Limb (tissue), 2 donors: ENCODE measurements at regions not wholly inside any gene's neighbourhood (a gene's known extent, or its start where the extent isn't known, plus 50 kb on each side); places are given as distances from the start of the nearest gene placed in this dataset.
"Not testable (repeated sequence)": the region's sequence is repeated elsewhere in the genome, so short reads cannot be mapped to it uniquely, and the experiment has no call there.

ENCODE experiments used
- DNase-seq, 2 donors: peaks; one replicate each; pipeline ENCODE4 v3.0.0-alpha.2; 2016; ENCODE audit errors: extremely low spot score in 2 of 2

GRCh38 chrX:87941841-87942240 lies 424.2 kb downstream of the KLHL4 start:
- no peak for DNase-seq

DNA sequence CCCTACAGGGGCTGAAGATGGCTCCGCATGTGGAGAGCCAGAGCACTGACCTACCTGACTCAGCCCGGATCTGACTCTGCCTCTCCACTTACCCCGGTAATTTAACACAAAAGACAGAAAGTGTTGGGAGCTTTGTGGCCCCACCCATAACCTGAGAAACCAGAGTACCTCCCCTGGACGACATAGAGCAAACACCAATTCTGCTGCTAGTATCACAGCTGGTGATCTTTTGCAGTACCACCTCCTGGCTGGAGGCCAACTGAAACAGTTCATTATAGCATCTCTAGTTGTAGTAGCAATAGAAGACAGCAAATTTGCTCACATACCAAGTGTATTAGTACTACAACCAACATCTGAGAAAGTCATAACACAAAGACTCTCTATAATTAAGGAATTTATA lies 443.9 kb downstream of the KLHL4 start:
- DNase-seq, result no peak

GRCh38 chrX:87968118-87968517 lies 450.5 kb downstream of the KLHL4 start:
- DNase-seq, result no peak

GRCh38 chrX:87972121-87972520 lies 454.5 kb downstream of the KLHL4 start:
- DNase-seq, result not testable (repeated sequence)

GRCh38 chrX:87975365-87975764 lies 457.8 kb downstream of the KLHL4 start:
- DNase-seq, result no peak

DNA sequence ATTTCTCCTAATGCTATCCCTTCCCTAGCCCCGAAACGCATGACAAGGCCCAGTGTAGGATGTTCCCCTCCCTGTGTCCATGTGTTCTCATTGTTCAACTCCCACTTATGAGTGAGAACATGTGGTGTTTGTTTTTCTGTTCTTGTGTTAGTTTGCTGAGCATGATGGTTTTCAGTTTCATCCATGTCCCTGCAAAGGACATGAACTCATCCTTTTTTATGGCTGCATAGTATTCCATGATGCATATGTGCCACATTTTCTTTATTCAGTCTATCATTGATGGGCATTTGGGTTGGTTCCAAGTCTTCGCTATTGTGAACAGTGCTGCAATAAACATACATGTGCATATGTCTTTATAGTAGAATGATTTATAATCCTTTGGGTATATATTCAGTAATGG lies 490.3 kb downstream of the KLHL4 start:
- not testable (repeated sequence) for DNase-seq

GRCh38 chrX:88024022-88024421 lies 506.4 kb downstream of the KLHL4 start:
- DNase-seq, result no peak

DNA sequence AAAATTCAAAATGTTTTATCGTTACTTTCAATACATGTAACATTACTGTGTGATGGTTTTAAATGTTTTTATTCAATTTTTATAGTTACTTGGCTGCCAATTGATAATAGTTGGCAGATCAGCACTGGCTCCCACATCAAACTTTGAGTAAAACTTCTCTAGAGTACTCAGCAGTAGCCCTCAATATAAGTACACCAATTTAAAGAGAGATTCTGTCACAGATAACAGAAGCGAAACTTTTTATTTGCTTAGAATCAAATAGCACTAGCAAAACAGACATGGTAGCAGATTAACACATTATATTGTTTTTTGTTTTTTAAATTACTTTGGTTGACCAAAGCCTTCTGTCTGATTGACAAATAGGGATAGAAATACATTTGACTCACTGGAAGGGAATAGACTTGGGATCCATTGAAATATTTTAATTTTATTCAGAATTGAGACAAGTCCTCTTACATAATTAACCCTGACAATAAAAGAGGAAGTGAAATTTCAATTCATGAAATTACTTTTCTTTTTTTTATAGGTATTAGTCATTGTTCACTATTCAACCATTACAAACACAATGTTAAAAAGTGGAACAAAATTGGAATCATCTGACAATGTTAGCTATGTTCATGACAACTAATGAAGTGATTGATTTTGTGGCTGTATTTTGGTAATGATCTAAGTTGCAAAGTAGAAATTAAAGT lies 554.9 kb downstream of the KLHL4 start:
- DNase-seq, result no peak

DNA sequence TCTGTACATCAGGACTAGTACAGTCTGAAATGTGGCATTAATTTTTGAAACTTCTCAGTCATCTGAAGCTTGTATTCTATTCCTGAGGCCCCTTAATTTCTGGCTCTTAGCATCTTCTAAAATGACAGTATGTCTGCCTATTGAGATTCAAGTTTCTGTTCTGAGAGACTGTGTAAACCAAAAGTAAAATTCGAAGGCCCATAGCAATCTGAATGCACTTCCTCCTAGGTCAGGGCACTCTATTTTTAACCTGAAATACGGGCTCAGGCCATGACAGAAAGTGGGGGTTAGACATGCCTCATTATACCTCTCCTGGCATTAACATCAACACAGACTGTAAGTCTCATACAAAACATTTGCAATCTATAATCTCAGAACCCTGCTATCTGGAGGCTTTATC lies 584.4 kb downstream of the KLHL4 start:
- no peak for DNase-seq

DNA sequence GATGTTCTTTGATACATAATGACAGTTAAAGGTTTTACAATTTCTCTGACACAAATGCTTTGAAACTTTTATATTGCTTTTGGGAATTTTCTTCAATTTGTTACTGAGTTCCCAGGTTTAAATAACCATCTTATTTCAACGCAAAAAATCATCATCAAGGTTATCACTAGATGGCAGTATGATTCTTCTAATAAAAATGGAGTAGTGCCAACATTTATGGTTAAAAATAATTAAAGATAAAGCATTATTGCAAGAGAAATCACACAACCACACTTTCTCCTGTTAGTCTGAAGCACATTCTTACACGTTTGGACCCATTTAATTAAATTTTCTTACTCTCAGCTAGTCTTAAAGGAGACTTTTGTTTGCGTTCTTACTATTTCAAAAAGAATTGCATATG lies 611.3 kb upstream of the CPXCR1 start:
- no peak for DNase-seq

DNA sequence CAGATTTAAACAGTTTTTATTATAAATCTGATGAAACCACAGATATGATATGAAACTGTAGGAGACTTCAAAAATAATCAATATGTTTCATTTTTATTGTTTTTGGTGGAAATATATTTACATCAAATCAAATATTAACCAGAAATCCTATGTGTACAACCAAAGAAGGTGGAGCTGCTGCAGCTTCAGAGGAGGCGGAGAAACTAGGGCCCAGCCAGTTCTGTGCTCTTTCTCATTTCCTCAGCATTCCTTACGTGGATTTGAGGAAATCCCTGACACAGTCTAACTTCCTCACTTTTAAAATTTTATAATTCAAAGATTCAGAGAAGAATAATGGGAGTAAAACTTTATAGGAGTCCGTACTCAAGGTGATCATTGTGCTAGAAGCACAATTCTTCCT lies 610.7 kb upstream of the CPXCR1 start:
- DNase-seq, result no peak

- DNase-seq, result no peak
Observed at GRCh38 chrX:88146577-88146976, 600.4 kb upstream of the CPXCR1 start.

- no peak for DNase-seq
Observed at GRCh38 chrX:88170553-88170952, 576.5 kb upstream of the CPXCR1 start.

DNA sequence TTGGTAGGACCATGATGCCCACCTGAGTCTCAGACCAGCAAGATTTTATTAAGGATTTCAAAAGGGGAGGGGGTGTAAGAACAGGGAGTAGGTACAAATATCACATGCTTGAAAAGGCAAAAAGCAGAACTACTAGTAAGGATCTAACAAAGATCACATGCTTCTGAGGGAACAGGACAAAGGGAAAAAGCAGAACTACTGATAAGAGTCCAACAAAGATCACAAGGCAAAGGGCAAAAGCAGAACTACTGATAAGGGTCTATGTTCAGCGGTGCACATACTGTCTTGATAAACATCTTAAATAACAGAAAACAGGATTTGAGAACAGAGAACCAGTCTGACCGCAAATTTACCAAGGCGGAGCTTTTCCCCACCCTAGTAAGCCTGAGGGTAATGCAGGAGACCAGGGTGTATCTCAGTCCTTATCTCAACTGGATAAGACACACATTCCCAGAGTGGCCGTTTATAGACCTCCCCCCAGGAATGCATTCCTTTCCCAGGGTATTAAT lies 573.0 kb upstream of the CPXCR1 start:
- not testable (repeated sequence) for DNase-seq

- no peak for DNase-seq
Observed at GRCh38 chrX:88202149-88202548, 544.9 kb upstream of the CPXCR1 start.

DNA sequence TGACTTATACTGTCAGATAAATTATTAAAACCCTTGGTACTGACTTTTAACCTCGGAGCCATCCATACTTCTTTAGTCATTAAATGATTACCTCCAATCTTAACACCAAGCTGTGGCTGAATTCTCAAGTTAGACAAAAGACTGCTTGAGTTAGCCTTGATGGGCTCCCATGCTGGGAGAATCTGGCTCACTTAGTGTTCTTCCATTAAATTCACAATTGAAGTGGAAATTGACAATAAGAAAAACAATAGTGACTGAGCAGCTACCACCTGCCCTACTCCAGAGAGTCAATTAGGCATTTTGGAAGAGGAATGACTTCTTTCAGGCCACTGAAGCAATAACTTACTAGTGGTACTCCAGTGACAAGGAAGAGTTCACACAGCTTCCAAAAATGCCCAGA lies 503.0 kb upstream of the CPXCR1 start:
- no peak for DNase-seq

DNA sequence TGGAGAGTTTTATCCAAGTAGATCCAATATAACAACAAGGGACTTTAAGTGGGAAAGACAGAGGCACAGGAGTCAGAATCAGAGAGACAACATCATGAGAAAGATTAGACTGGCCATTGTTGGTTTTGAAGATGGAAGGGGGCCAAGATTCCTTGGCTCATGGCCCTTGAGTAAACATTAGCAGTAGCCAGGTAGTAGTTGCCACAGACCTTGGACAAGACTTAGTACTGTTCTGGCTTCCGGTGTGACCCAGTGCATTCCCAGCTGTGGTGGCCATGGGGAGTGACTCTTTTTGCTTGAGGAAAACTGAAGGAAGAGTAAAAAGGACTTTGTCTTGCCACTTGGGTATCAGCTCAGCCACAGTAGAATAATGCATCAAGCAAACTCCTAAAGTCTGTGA lies 462.2 kb upstream of the CPXCR1 start:
- no peak for DNase-seq

GRCh38 chrX:88313972-88314371 lies 433.1 kb upstream of the CPXCR1 start:
- DNase-seq, result not testable (repeated sequence)

DNA sequence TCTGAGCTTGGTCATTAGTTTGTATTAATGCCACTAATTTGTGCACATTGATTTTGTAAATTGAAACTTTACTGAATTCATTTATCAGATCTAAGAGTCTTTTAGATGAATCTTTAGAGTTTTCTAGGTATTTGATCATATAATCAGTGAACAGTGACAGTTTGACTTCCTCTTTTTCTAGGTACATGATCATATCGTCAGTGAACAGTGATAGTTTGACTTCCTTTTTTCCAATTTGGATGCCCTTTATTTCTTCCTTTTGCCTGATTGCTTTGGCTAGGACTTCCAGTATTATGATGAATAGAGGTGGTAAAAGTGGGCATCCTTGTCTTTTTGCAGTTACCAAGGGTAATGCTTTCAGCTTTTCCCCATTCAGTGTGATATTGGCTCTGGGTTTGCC lies 421.4 kb upstream of the CPXCR1 start:
- DNase-seq, result no peak

GRCh38 chrX:88355252-88355651 lies 391.8 kb upstream of the CPXCR1 start:
- no peak for DNase-seq

GRCh38 chrX:88366314-88366713 lies 380.7 kb upstream of the CPXCR1 start:
- DNase-seq, result no peak

- DNase-seq, result no peak
Observed at GRCh38 chrX:88378406-88378805, 368.6 kb upstream of the CPXCR1 start.

DNA sequence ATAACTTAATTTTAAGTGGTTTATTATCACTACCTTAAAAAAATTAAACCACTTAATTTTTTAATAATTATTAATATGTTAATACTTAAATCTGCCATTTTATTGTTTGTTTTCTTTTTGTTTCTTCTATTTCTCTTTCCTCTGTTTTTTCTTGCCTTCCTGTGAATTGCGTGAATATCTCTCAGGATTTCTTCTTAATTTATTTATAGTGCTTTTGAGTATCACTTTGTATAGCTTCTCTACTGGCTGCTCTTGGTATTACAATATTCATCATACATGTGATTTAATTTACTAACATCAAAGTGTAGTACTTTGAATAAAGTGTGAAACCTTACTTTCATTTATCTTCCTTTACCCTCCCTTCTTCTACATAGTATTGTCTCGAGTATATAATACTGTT lies 349.5 kb upstream of the CPXCR1 start:
- DNase-seq, result no peak

DNA sequence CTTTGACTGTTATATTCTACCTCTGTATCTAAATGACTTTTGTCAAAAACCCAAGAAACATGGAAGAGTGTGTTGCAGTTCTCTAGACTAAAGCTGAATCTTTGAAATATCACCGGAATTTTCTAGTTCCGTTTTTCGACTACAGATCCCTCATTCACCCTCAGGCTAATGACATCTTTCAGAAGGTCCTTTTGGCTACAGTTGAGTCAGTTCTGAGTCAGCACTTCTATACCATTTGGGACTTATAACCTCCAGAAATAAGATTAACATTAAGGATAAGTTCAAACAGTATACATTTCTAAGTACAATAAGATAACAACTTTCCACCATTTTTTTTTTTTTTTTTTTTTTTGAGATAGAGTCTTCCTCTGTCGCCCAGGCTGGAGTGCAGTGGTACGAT lies 331.0 kb upstream of the CPXCR1 start:
- no peak for DNase-seq
